Mesenchymal stem cell (in vitro differentiated cells and primary cell): ENCODE measurements at regions not wholly inside any gene's neighbourhood (a gene's known extent, or its start where the extent isn't known, plus 50 kb on each side); places are given as distances from the start of the nearest gene placed in this dataset.
A peak's percentile ranks its signal among the peaks of the same experiment; 100 is the strongest.

Experiments used
- DNase-seq: peaks from one replicate; pipeline ENCODE4 v3.0.0-alpha.2; 2013
- H2AFZ ChIP-seq: one replicate; pipeline ENCODE4 v1.6.1; 2013; ENCODE audit warnings: low read depth, mild to moderate bottlenecking, control low read depth, inconsistent platforms, low read length, moderate library complexity
- H2AK5ac ChIP-seq: 2 replicates; pipeline ENCODE4 v1.6.1; 2013; ENCODE audit warnings: low read length, moderate library complexity, mild to moderate bottlenecking, inconsistent platforms; ENCODE audit not compliant: severe bottlenecking
- H2BK120ac ChIP-seq: one replicate; pipeline ENCODE4 v1.6.1; 2013; ENCODE audit warnings: low read depth, mild to moderate bottlenecking, inconsistent platforms, low read length, moderate library complexity
- H2BK12ac ChIP-seq, 2 experiments: one replicate each; pipeline ENCODE4 v1.6.1; 2013; ENCODE audit warnings: inconsistent platforms in 2 of 2, low read length in 2 of 2, mild to moderate bottlenecking in 2 of 2, moderate library complexity in 2 of 2, control low read depth in 1 of 2
- H2BK15ac ChIP-seq: one replicate; pipeline ENCODE4 v1.6.1; 2013; ENCODE audit warnings: mild to moderate bottlenecking, low read depth, inconsistent platforms; ENCODE audit not compliant: poor library complexity, severe bottlenecking
- H2BK5ac ChIP-seq: 2 replicates; pipeline ENCODE4 v1.6.1; 2013; ENCODE audit warnings: low read depth, mild to moderate bottlenecking, low read length, control low read depth, inconsistent platforms; ENCODE audit not compliant: poor library complexity, severe bottlenecking
- H3K14ac ChIP-seq, 2 experiments: one replicate each; pipeline ENCODE4 v1.6.1; 2013; ENCODE audit warnings: inconsistent platforms in 2 of 2, low read length in 2 of 2, control low read depth in 1 of 2, mild to moderate bottlenecking in 1 of 2, moderate library complexity in 1 of 2
- H3K18ac ChIP-seq, 2 experiments: one replicate each; pipeline ENCODE4 v1.6.1; 2013; ENCODE audit warnings: inconsistent platforms in 2 of 2, low read length in 2 of 2, control low read depth in 1 of 2, low read depth in 1 of 2, mild to moderate bottlenecking in 1 of 2
- H3K23ac ChIP-seq, 2 experiments: one replicate each; pipeline ENCODE4 v1.6.1; 2013; ENCODE audit warnings: inconsistent platforms in 2 of 2, low read length in 2 of 2, mild to moderate bottlenecking in 2 of 2, moderate library complexity in 2 of 2, control low read depth in 1 of 2
- H3K27ac ChIP-seq: 2 replicates; pipeline ENCODE4 v1.5.1; 2013; ENCODE audit warnings: mild to moderate bottlenecking, moderate library complexity, low read length, control low read depth, inconsistent platforms; ENCODE audit not compliant: poor library complexity, severe bottlenecking
- H3K27me3 ChIP-seq, 2 experiments: 2 replicates each; pipeline versions ENCODE4 v1.6.1 to v1.7.0; 2013; ENCODE audit warnings: low read length in 2 of 2, mild to moderate bottlenecking in 2 of 2, moderate library complexity in 2 of 2, control low read depth in 1 of 2, inconsistent platforms in 1 of 2; ENCODE audit not compliant: control insufficient read depth in 1 of 2, insufficient read depth in 1 of 2
- H3K36me3 ChIP-seq, 2 experiments: 2 replicates each; pipeline versions ENCODE4 v1.6.1 to v1.7.0; 2013; ENCODE audit warnings: low read length in 2 of 2, control low read depth in 1 of 2, inconsistent platforms in 1 of 2, low read depth in 1 of 2, mild to moderate bottlenecking in 1 of 2; ENCODE audit not compliant: insufficient read depth in 2 of 2, control insufficient read depth in 1 of 2
- H3K4ac ChIP-seq, 2 experiments: one replicate each; pipeline ENCODE4 v1.6.1; 2013; ENCODE audit warnings: inconsistent platforms in 2 of 2, low read length in 2 of 2, mild to moderate bottlenecking in 2 of 2, moderate library complexity in 2 of 2, control low read depth in 1 of 2, low read depth in 1 of 2
- H3K4me1 ChIP-seq: 2 replicates; pipeline ENCODE4 v1.6.1; 2013; ENCODE audit warnings: low read depth, low read length, control low read depth; ENCODE audit not compliant: control insufficient read depth, insufficient read depth
- H3K4me2 ChIP-seq: 2 replicates; pipeline ENCODE4 v1.6.1; 2013; ENCODE audit warnings: low read length, mild to moderate bottlenecking, inconsistent platforms; ENCODE audit not compliant: poor library complexity, severe bottlenecking
- H3K4me3 ChIP-seq, 2 experiments: 2 replicates each; pipeline versions ENCODE4 v1.5.1 to v1.7.0; 2013; ENCODE audit warnings: low read length in 2 of 2, mild to moderate bottlenecking in 2 of 2, control low read depth in 1 of 2, low read depth in 1 of 2; ENCODE audit not compliant: insufficient read depth in 1 of 2
- H3K79me1 ChIP-seq: replicated peaks from 2 replicates; pipeline ENCODE4 v1.6.1; 2013; ENCODE audit warnings: mild to moderate bottlenecking, control low read depth, low read length, inconsistent platforms; ENCODE audit not compliant: poor library complexity, severe bottlenecking
- H3K9ac ChIP-seq: 2 replicates; pipeline ENCODE4 v1.7.0; 2013; ENCODE audit warnings: mild to moderate bottlenecking, low read length, moderate library complexity
- H3K9me3 ChIP-seq: 2 replicates; pipeline ENCODE4 v1.7.0; 2013; ENCODE audit warnings: mild to moderate bottlenecking, low read length; ENCODE audit not compliant: control insufficient read depth
- H4K8ac ChIP-seq: one replicate; pipeline ENCODE4 v1.6.1; 2013; ENCODE audit warnings: inconsistent platforms, mild to moderate bottlenecking, low read length, moderate library complexity
- H4K91ac ChIP-seq: one replicate; pipeline ENCODE4 v1.6.1; 2013; ENCODE audit warnings: mild to moderate bottlenecking, low read length, inconsistent platforms
- WGBS: methylation state at CpG from one replicate; pipeline ENCODE4 v1.1.7; 2013; ENCODE audit warnings: mixed read lengths; 5-methylcytosine and 5-hydroxymethylcytosine counted together

DNA sequence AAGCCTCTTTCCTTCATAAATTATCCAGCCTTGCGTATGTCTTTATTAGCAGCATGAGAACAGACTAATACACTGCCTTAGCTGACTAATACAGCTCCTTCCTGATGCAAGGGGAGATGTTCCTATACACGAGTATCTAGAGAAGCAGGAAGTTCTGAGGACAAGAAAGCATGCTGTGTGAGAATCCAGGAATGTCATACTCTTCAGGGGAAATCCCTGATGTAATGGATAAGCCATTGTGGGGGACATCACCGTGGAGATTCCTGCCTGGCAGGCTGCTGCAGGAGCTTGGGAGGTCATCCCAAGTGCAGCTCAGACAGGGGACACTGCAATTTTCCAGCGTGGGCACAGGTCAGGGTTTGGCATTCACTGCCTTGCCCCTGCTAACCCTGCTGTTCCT, 476.9 kb downstream of the NR2F2 start:
- Histone ChIP-seq H3K4me2 (no peak overlapping the region), H3K14ac (peak overlapping the region in 1 of 2 experiments; percentile 48), H3K9me3 (no peaks in the 10 kb centered on the region), H3K23ac (no peak overlapping the region), H4K91ac (no peak overlapping the region), H2AK5ac (no peak overlapping the region), H3K4ac (no peak overlapping the region), H2BK15ac (no peak overlapping the region), H3K4me1 (no peaks in the 10 kb centered on the region), H2BK5ac (no peak overlapping the region), H4K8ac (no peak overlapping the region), H2BK120ac (no peak overlapping the region), H3K4me3 (no peak overlapping the region), H3K9ac (no peak overlapping the region), H3K27ac (no peak overlapping the region), H2BK12ac (no peak overlapping the region), H3K27me3 (no peaks in the 10 kb centered on the region), H3K18ac (peak overlapping the region in 1 of 2 experiments; percentile 8), H3K36me3 (no peaks in the 10 kb centered on the region), H2AFZ (no peak overlapping the region), H3K79me1 (no peaks in the 10 kb centered on the region)
- 61% methylated on average over 4 of the region's 4 CpGs for WGBS
- DNase-seq = no peak

DNA sequence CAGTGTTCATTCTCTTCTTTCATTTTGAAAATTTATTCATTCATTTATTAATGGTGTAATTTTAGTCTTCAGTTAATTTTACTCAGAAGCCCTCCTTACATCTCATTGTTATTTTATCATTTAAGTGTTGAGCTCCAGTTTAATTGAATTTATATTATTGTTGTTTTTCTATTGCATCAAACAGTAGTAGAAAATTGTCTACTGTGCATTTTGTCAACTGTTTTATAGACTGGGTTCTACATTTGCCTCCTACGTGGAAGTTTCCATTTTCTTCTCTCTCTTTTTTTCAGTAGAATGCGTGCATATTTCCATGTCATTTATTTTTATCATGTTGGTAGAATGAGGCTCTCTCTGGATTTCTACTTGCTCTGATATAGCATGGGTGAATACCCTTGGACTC, 487.4 kb downstream of the NR2F2 start:
- no peaks in the 10 kb centered on the region for H3K36me3 ChIP-seq

GRCh38 chr15:96818861-96819260, 488.4 kb downstream of the NR2F2 start:
- WGBS = 81% methylated on average over 3 of the region's 4 CpGs
- Histone ChIP-seq H3K27ac (no peak overlapping the region), H3K4me2 (no peak overlapping the region), H4K8ac (no peak overlapping the region), H3K79me1 (no peaks in the 10 kb centered on the region), H3K23ac (no peak overlapping the region), H3K14ac (no peak overlapping the region), H4K91ac (no peak overlapping the region), H2BK5ac (no peak overlapping the region), H3K18ac (no peak overlapping the region), H2BK12ac (no peak overlapping the region), H3K36me3 (no peaks in the 10 kb centered on the region), H2BK120ac (no peak overlapping the region), H3K9ac (no peak overlapping the region), H3K27me3 (no peaks in the 10 kb centered on the region), H3K4ac (no peak overlapping the region), H3K4me1 (no peaks in the 10 kb centered on the region), H2AFZ (no peak overlapping the region), H3K4me3 (no peak overlapping the region), H2BK15ac (no peak overlapping the region), H3K9me3 (no peaks in the 10 kb centered on the region), H2AK5ac (no peak overlapping the region)
- no peak for DNase-seq

More for the DNA sequence above, 487.4 kb downstream of the NR2F2 start:
- no peak overlapping the region for H2BK120ac ChIP-seq
- H2BK5ac ChIP-seq = no peak overlapping the region
- H4K91ac ChIP-seq = no peak overlapping the region
- H3K9ac ChIP-seq = no peak overlapping the region
- H3K27me3 ChIP-seq = no peaks in the 10 kb centered on the region
- H3K14ac ChIP-seq = no peak overlapping the region
- no peak overlapping the region for H3K23ac ChIP-seq
- H2AFZ ChIP-seq = no peak overlapping the region
- H3K4me2 ChIP-seq = no peak overlapping the region
- no peak overlapping the region for H3K4ac ChIP-seq
- H3K4me1 ChIP-seq = no peaks in the 10 kb centered on the region
- no peak overlapping the region for H3K27ac ChIP-seq
- no peaks in the 10 kb centered on the region for H3K79me1 ChIP-seq
- no peak overlapping the region for H4K8ac ChIP-seq
- H2BK12ac ChIP-seq = no peak overlapping the region
- no CpG with 5 or more reads among the region's 2 CpGs for WGBS
- H2BK15ac ChIP-seq = no peak overlapping the region
- no peak overlapping the region for H3K18ac ChIP-seq
- H3K9me3 ChIP-seq = no peaks in the 10 kb centered on the region
- H3K4me3 ChIP-seq = no peak overlapping the region
- no peak for DNase-seq
- H2AK5ac ChIP-seq = no peak overlapping the region

DNA sequence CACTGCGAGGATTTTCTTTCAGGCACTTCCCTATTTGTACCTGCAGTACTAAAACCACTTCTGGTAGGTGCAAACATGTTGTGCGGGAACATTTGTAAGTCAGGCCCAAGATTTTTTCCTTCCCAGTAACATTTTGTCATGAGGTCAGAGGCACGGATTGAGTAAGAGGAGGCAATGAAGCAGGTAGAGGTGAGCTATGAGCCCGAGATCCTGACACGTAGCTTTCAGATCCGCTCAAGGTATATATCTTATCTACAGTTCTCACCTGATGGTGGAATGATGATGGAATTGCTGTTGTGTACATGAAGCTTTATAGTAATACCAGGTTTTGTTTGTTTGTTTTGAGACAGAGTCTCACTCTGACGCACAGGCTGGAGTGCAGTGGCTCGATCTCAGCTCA, 497.5 kb downstream of the NR2F2 start:
- no peak overlapping the region for H3K4me2 ChIP-seq
- no peak overlapping the region for H2BK120ac ChIP-seq
- no peak overlapping the region for H2BK12ac ChIP-seq
- H3K9me3 ChIP-seq = peaks cover 3% of the 10 kb centered on the region
- H3K36me3 ChIP-seq = no peaks in the 10 kb centered on the region
- no peak overlapping the region for H4K91ac ChIP-seq
- H3K4me3 ChIP-seq = no peak overlapping the region
- no peaks in the 10 kb centered on the region for H3K79me1 ChIP-seq
- H2BK5ac ChIP-seq = no peak overlapping the region
- H2AFZ ChIP-seq = no peak overlapping the region
- no peak overlapping the region for H3K23ac ChIP-seq
- H3K4me1 ChIP-seq = no peaks in the 10 kb centered on the region
- no peak overlapping the region for H3K14ac ChIP-seq
- WGBS = 89% methylated on average over 5 of the region's 8 CpGs
- no peak overlapping the region for H3K4ac ChIP-seq
- H3K27me3 ChIP-seq = no peaks in the 10 kb centered on the region
- no peak overlapping the region for H3K9ac ChIP-seq
- DNase-seq = no peak
- H2AK5ac ChIP-seq = no peak overlapping the region
- no peak overlapping the region for H3K27ac ChIP-seq
- no peak overlapping the region for H3K18ac ChIP-seq
- no peak overlapping the region for H4K8ac ChIP-seq
- no peak overlapping the region for H2BK15ac ChIP-seq
